Neural progenitor cell (in vitro differentiated cells): ENCODE measurements at regions not wholly inside any gene's neighbourhood (a gene's known extent, or its start where the extent isn't known, plus 50 kb on each side); places are given as distances from the start of the nearest gene placed in this dataset.

Source experiments
- CTCF ChIP-seq: fragments of 200-600 bp; sonication (generic); IDR thresholded peaks from 2 replicates; pipeline ENCODE4 v1.5.1; 2017; ENCODE audit warnings: antibody characterized with exemption, mild to moderate bottlenecking
- EZH2 ChIP-seq: fragments of 200-600 bp; sonication (generic); IDR thresholded peaks from 2 replicates; pipeline ENCODE4 v1.6.1; 2017; ENCODE audit warnings: antibody characterized with exemption, mild to moderate bottlenecking, moderate library complexity
- EZH2phosphoT487 ChIP-seq: fragments of 200-600 bp; sonication (generic); IDR thresholded peaks from 2 replicates; pipeline ENCODE4 v1.6.1; 2017; ENCODE audit warnings: antibody characterized with exemption

DNA sequence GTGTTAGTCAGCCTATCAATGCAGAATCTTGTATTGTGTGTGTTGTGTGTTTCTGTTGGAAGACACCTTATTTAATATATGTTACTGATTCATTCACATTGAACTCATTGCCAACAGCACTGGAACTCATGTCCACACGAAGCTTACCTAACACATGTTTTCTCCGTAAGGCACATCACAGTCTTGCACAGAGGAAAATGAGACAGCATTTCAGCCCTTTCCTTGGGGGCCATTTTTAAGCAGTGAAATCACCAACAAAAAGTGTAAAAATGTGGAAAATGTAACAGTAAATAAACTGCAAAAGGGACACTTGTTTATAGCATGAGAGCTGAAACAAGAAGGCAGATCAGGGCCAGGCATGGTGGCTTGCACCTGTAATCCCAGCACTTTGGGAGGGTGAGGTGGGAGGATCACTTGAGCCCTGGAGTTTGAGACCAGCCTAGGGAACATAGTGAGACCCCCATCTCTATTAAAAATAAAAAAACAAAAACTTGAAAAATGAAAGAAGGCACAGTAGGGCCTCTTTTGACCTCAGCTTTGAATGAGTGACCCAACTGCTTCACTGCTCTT is 306.0 kb downstream of the MYCN start:
- no peak for TF ChIP-seq CTCF
- no peak for TF ChIP-seq EZH2phosphoT487
- no peak for TF ChIP-seq EZH2
